SJCRH30 (cell line): ENCODE measurements at regions not wholly inside any gene's neighbourhood (a gene's known extent, or its start where the extent isn't known, plus 50 kb on each side); places are given as distances from the start of the nearest gene placed in this dataset.
"Not testable (repeated sequence)": the region's sequence is repeated elsewhere in the genome, so short reads cannot be mapped to it uniquely, and the experiment has no call there.

Experiments
- DNase-seq, 2 experiments: peaks; one replicate each; pipeline ENCODE4 v3.0.0-alpha.2; 2015 to 2020
- H3K27ac ChIP-seq: fragments of 250-450 bp; sonication (Bioruptor Pico); 2 replicates; pipeline ENCODE4 v1.5.1; 2020; ENCODE audit warnings: mild to moderate bottlenecking, moderate library complexity
- H3K27me3 ChIP-seq: fragments of 250-450 bp; sonication (Bioruptor Pico); 2 replicates; pipeline ENCODE4 v1.5.1; 2020; ENCODE audit warnings: mild to moderate bottlenecking, moderate library complexity
- H3K36me3 ChIP-seq: fragments of 250-450 bp; sonication (Bioruptor Pico); 2 replicates; pipeline ENCODE4 v1.5.1; 2020; ENCODE audit warnings: mild to moderate bottlenecking, moderate library complexity
- H3K4me1 ChIP-seq: fragments of 250-450 bp; sonication (Bioruptor Pico); 2 replicates; pipeline ENCODE4 v1.5.1; 2020; ENCODE audit warnings: mild to moderate bottlenecking, moderate library complexity
- H3K4me3 ChIP-seq: fragments of 250-450 bp; sonication (Bioruptor Pico); 2 replicates; pipeline ENCODE4 v1.5.1; 2020; ENCODE audit warnings: mild to moderate bottlenecking, moderate library complexity
- H3K9me3 ChIP-seq: fragments of 250-450 bp; sonication (Bioruptor Pico); replicated peaks from 2 replicates; pipeline ENCODE4 v1.5.1; 2020; ENCODE audit warnings: mild to moderate bottlenecking, moderate library complexity

GRCh38 chr19:20351244-20351643 is 184.2 kb downstream of the ZNF486 start:
- Histone ChIP-seq H3K27me3 (no peaks in the 10 kb centered on the region), H3K9me3 (no peaks in the 10 kb centered on the region), H3K36me3 (no peaks in the 10 kb centered on the region), H3K27ac (no peak overlapping the region), H3K4me1 (no peaks in the 10 kb centered on the region), H3K4me3 (no peak overlapping the region)
- no peak for DNase-seq

DNA sequence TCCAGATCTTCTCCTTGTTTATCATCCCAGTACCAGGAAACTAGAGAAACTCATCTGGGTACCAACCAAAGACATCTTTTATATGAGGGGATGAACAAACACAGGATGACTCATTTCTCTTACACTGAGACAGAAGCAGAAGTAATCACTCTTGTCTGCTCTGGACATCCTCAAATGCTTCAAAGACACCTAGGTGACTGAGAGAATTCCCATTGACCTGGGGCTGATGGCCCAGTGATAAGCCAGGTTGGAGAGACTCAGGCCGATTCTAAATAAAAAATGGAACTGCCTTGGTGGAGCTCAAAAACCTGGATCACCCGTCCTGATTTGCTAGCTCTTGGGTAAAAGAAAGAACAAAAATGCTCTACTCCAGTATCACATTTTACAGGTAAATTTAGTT is 182.2 kb downstream of the ZNF486 start:
- no peaks in the 10 kb centered on the region for H3K9me3 ChIP-seq
- no peak overlapping the region for H3K4me3 ChIP-seq
- H3K27ac ChIP-seq, result no peak overlapping the region
- DNase-seq, result no peak
- H3K27me3 ChIP-seq, result no peaks in the 10 kb centered on the region
- no peaks in the 10 kb centered on the region for H3K36me3 ChIP-seq
- no peaks in the 10 kb centered on the region for H3K4me1 ChIP-seq

GRCh38 chr19:20339444-20339843 is 172.4 kb downstream of the ZNF486 start:
- no peaks in the 10 kb centered on the region for H3K36me3 ChIP-seq
- DNase-seq, result no peak
- no peaks in the 10 kb centered on the region for H3K9me3 ChIP-seq
- H3K27me3 ChIP-seq, result no peaks in the 10 kb centered on the region
- H3K4me3 ChIP-seq, result no peak overlapping the region
- no peak overlapping the region for H3K27ac ChIP-seq
- H3K4me1 ChIP-seq, result no peaks in the 10 kb centered on the region

GRCh38 chr19:20334760-20335159 is 167.7 kb downstream of the ZNF486 start:
- Histone ChIP-seq H3K27me3 (no peaks in the 10 kb centered on the region), H3K4me3 (no peak overlapping the region), H3K36me3 (no peaks in the 10 kb centered on the region), H3K9me3 (no peaks in the 10 kb centered on the region), H3K27ac (no peak overlapping the region), H3K4me1 (no peaks in the 10 kb centered on the region)
- no peak for DNase-seq

- Histone ChIP-seq H3K4me1 (no peaks in the 10 kb centered on the region), H3K4me3 (no peak overlapping the region), H3K27ac (no peak overlapping the region), H3K9me3 (no peaks in the 10 kb centered on the region), H3K27me3 (no peaks in the 10 kb centered on the region), H3K36me3 (no peaks in the 10 kb centered on the region)
- DNase-seq, result no peak
Observed at GRCh38 chr19:20333508-20333907, 166.5 kb downstream of the ZNF486 start.

DNA sequence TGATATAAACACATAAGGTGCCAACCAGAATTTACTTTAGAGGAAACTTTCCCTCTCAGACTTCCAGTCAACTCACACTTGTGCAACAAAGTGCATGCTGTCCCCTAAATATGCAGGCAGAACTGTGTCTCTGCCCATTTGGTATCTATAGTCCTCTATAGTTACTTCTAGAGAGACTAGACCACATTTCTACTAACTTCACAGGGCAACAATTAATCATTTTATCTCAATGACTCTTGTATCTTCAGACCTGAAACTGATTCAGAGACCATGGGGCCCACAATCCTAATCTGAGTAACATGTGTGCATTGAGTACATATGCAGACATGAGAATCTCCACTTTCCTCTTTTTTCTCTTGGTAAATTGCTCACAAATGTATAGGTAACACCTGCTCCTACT is 158.1 kb downstream of the ZNF486 start:
- DNase-seq, result no peak
- Histone ChIP-seq H3K4me1 (no peaks in the 10 kb centered on the region), H3K27ac (no peak overlapping the region)

DNA sequence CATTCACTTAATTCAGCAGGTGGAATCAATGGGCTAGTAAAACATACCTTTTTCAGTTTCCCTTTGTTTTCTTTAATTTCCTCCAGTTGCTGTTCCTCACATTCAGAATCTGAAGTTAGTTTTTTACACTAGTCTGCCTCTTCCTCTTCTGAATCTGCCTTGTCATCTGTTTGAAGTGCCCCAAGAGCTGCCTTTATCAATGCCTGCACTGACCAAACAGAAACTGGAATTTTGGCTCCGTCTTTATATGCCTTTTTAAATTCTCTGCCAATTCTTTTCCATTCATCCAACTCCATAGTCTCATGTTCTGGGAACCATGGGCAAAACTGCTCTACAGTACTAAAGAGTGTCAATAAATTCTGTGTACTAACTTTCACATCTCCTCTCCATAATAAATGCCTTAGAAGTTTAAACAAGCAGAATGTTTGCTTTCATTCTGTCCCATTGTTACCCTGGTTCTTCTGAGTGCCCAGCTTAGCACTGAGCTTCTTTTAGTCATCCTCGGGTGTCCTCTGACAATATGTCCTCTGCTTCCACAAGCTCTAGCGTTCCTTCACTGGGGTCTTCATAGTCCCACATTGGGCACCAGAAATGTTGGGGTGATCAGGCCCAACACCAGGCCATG is 154.2 kb downstream of the ZNF486 start:
- no peak overlapping the region for H3K4me3 ChIP-seq
- no peak overlapping the region for H3K27ac ChIP-seq
- no peaks in the 10 kb centered on the region for H3K27me3 ChIP-seq
- no peaks in the 10 kb centered on the region for H3K9me3 ChIP-seq
- H3K4me1 ChIP-seq, result no peaks in the 10 kb centered on the region
- H3K36me3 ChIP-seq, result no peaks in the 10 kb centered on the region
- no peak for DNase-seq

More for the DNA sequence above, 158.1 kb downstream of the ZNF486 start:
- Histone ChIP-seq H3K36me3 (no peaks in the 10 kb centered on the region), H3K9me3 (no peaks in the 10 kb centered on the region), H3K4me3 (no peak overlapping the region), H3K27me3 (no peaks in the 10 kb centered on the region)

DNA sequence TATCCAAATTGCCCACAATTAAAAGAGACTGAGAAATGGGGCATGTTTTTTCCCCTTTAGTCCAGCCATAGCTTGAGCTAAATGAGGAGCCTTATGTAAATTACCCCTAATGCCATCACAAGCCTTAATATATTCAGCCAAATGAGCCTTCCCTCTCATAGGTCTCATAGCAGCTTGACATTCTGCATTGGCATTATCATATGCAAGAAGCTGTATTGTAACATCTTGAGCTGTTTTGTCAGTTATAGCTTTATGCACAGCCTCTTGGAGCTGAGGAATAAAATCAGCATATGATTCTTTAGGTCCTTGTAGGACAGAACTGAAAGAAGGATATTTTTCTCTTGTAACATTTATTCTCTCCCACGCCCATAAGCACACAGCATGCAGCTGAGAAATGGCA is 153.2 kb downstream of the ZNF486 start:
- H3K27ac ChIP-seq, result no peak overlapping the region
- no peaks in the 10 kb centered on the region for H3K36me3 ChIP-seq
- no peak for DNase-seq
- H3K27me3 ChIP-seq, result no peaks in the 10 kb centered on the region
- H3K9me3 ChIP-seq, result no peaks in the 10 kb centered on the region
- H3K4me3 ChIP-seq, result no peak overlapping the region
- H3K4me1 ChIP-seq, result no peaks in the 10 kb centered on the region

GRCh38 chr19:20318616-20319015 is 151.6 kb downstream of the ZNF486 start:
- Histone ChIP-seq H3K27ac (no peak overlapping the region), H3K4me1 (no peaks in the 10 kb centered on the region), H3K27me3 (no peaks in the 10 kb centered on the region), H3K9me3 (no peaks in the 10 kb centered on the region), H3K4me3 (no peak overlapping the region), H3K36me3 (no peaks in the 10 kb centered on the region)
- DNase-seq, result no peak

DNA sequence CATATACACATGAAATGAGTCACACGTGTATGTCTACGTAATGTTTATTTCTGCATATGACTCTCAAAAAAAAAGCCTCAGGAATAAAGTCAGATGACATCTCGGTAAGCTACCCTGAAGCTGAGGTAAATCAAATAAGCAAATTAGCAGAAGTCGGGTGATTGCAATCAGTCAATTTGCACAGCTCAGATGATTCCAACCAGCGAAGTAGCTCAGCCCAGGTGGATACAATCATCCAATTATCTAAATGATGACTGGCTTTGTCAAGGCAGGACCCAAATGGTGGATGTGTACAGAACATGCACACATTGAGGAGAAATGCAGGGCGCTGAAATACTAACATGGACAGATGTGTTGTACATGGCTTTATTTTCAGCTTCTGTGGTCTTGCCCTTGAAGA is 148.5 kb downstream of the ZNF486 start:
- H3K27ac ChIP-seq, result no peak overlapping the region
- no peaks in the 10 kb centered on the region for H3K9me3 ChIP-seq
- no peaks in the 10 kb centered on the region for H3K36me3 ChIP-seq
- H3K27me3 ChIP-seq, result no peaks in the 10 kb centered on the region
- no peak for DNase-seq
- no peaks in the 10 kb centered on the region for H3K4me1 ChIP-seq
- no peak overlapping the region for H3K4me3 ChIP-seq

DNA sequence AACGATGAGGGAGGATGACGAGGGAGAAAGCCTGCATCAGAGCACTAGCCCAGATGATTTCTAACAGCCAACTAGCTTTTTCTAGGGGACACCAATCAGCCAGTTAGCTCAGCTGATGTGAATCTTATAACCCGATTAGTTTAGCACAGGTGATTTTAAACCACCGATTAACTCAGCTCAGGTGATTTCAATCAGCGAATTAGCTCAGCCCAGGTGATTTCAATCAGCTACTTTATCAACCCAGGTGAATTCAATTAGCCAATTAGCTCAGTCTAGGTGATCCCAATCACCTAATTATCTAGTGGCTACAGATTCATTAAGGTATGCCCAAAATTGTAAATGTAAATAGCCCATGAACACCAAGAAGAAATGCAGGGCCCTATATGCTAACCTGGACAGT is 146.9 kb downstream of the ZNF486 start:
- H3K36me3 ChIP-seq, result no peaks in the 10 kb centered on the region

DNA sequence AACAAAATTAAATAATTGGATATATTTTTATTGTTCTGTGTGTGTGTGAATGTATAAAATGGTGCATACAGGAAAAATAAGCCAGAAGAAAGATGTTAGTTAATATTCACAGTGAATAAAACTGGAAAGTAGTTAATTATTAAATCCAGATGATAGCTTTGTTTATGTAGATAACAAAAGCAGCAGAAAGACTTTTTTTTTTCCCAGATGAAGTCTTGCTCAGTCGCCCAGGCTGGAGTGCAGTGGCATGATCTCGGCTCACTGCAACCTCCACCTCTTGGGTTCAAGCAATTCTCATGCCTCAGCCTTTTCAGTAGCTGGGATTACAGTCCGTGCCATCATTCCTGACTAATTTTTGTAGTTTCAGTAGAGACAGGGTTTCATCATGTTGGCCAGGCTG is 140.1 kb downstream of the ZNF486 start:
- H3K9me3 ChIP-seq, result no peaks in the 10 kb centered on the region
- H3K36me3 ChIP-seq, result no peaks in the 10 kb centered on the region
- no peak for DNase-seq
- no peaks in the 10 kb centered on the region for H3K4me1 ChIP-seq
- H3K27ac ChIP-seq, result no peak overlapping the region
- H3K4me3 ChIP-seq, result no peak overlapping the region
- H3K27me3 ChIP-seq, result no peaks in the 10 kb centered on the region

More for the DNA sequence above, 146.9 kb downstream of the ZNF486 start:
- Histone ChIP-seq H3K9me3 (no peaks in the 10 kb centered on the region), H3K27me3 (no peaks in the 10 kb centered on the region), H3K27ac (no peak overlapping the region), H3K4me3 (no peak overlapping the region), H3K4me1 (no peaks in the 10 kb centered on the region)
- no peak for DNase-seq

- H3K4me1 ChIP-seq, H3K9me3 ChIP-seq, H3K36me3 ChIP-seq, DNase-seq, H3K27me3 ChIP-seq, H3K27ac ChIP-seq, H3K4me3 ChIP-seq: not testable (repeated sequence)
Observed at GRCh38 chr19:20296314-20296713, 129.3 kb downstream of the ZNF486 start.

DNA sequence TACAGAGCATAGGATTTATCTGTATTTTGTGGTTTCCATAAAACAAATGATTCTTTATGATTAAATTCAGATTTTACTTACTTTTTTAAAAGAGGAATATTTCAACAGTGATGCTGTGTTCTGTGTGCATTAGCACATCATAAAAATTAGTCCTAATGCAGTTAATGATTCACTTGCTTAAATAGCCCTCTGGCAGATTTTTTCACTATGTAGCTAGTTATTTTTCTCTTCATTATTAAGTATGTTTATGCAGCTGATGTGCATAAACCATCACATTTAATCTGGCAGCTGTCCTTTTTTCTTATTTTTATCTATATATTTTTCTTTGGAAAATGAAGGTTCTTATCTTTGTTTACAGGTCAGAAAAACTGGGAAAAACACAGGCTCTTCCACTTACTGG is 127.2 kb downstream of the ZNF486 start:
- H3K36me3 ChIP-seq, result no peaks in the 10 kb centered on the region
- H3K27ac ChIP-seq, result no peak overlapping the region
- H3K4me1 ChIP-seq, result no peaks in the 10 kb centered on the region
- no peaks in the 10 kb centered on the region for H3K27me3 ChIP-seq
- DNase-seq, result no peak
- no peak overlapping the region for H3K4me3 ChIP-seq
- no peaks in the 10 kb centered on the region for H3K9me3 ChIP-seq

DNA sequence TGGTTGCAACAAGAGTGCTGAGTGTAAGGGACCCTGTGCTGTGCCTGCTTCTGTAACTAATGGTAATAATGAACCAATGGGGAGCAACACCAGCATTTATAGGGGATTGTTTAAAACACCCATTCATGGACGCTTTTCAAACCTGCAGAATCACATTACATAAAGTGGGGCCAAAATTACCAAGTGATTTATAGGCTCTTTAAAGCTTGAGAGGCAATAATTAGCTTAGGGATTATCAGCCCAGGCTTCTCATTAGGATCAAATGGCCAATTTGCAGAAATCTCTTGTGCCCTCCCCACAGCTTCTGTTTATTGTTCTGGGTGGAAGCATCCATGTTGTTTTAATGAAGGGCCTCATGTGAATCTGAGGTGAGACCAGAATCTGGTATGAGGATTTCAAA is 125.5 kb downstream of the ZNF486 start:
- H3K4me1 ChIP-seq, H3K27ac ChIP-seq, H3K4me3 ChIP-seq, H3K9me3 ChIP-seq, DNase-seq, H3K27me3 ChIP-seq, H3K36me3 ChIP-seq: not testable (repeated sequence)

- Histone ChIP-seq H3K27me3 (no peaks in the 10 kb centered on the region), H3K36me3 (no peaks in the 10 kb centered on the region), H3K27ac (no peak overlapping the region), H3K4me3 (no peak overlapping the region), H3K9me3 (no peaks in the 10 kb centered on the region), H3K4me1 (no peaks in the 10 kb centered on the region)
- no peak for DNase-seq
Observed at GRCh38 chr19:20289186-20289585, 122.2 kb downstream of the ZNF486 start.
